ENCODE measurements at regions not wholly inside any gene's neighbourhood (a gene's known extent, or its start where the extent isn't known, plus 50 kb on each side); places are given as distances from the start of the nearest gene placed in this dataset.

GRCh38 chr3:153001210-153002078 is 160.6 kb upstream of the RAP2B start:
- no peaks in the 10 kb centered on the region for H3K27me3 ChIP-seq
- H3K9me3 ChIP-seq: no peaks in the 10 kb centered on the region
- DNase-seq: no peak
- H3K36me3 ChIP-seq: no peaks in the 10 kb centered on the region
- 45 to 70% methylated on average over 4 of the region's 4 CpGs for WGBS, 2 donors
- intact Hi-C loops (cut with DNase I): no loop called here
- H3K27ac ChIP-seq: no peak overlapping the region
- TF ChIP-seq POLR2AphosphoS5 (IDR thresholded peaks at IDR 0.05): no peak
- no peaks in the 10 kb centered on the region for H3K4me1 ChIP-seq
- H3K4me3 ChIP-seq: no peak overlapping the region

- Histone ChIP-seq H3K27ac (no peak overlapping the region), H3K9me3 (no peaks in the 10 kb centered on the region), H3K4me3 (no peak overlapping the region), H3K4me1 (no peaks in the 10 kb centered on the region), H3K27me3 (no peaks in the 10 kb centered on the region), H3K36me3 (no peaks in the 10 kb centered on the region)
- no peak for DNase-seq
- intact Hi-C loops (cut with DNase I): no loop called here
- TF ChIP-seq POLR2AphosphoS5 (IDR thresholded peaks at IDR 0.05) (no peak), CTCF (IDR thresholded peaks at IDR 0.05) (no peak), POLR2A (IDR thresholded peaks at IDR 0.05) (no peak), EP300 (IDR thresholded peaks at IDR 0.05) (no peak)
- 68 to 79% methylated on average over 2 of the region's 2 CpGs for WGBS, 2 donors
These were observed 158.6 kb upstream of the RAP2B start for GRCh38 chr3:153003441-153003840.

- TF ChIP-seq POLR2AphosphoS5 (IDR thresholded peaks at IDR 0.05): no peak
- no peak for TF ChIP-seq POLR2A (IDR thresholded peaks at IDR 0.05)
- no peak for TF ChIP-seq CTCF (IDR thresholded peaks at IDR 0.05)
- no peak for TF ChIP-seq EP300 (IDR thresholded peaks at IDR 0.05)
- H3K9me3 ChIP-seq: no peaks in the 10 kb centered on the region
- no peaks in the 10 kb centered on the region for H3K27me3 ChIP-seq
- intact Hi-C loops (cut with DNase I): no loop called here
- H3K4me3 ChIP-seq: no peak overlapping the region
- H3K36me3 ChIP-seq: no peaks in the 10 kb centered on the region
- no peak for DNase-seq
- H3K4me1 ChIP-seq: no peaks in the 10 kb centered on the region
- WGBS, 2 donors: 26 to 75% methylated on average over 1 of the region's 1 CpG
- H3K27ac ChIP-seq: no peak overlapping the region
These were observed 158.2 kb upstream of the RAP2B start for GRCh38 chr3:153003862-153004261.

- H3K27me3 ChIP-seq: no peaks in the 10 kb centered on the region
- no peak overlapping the region for H3K4me3 ChIP-seq
- no peak overlapping the region for H3K27ac ChIP-seq
- H3K36me3 ChIP-seq: no peaks in the 10 kb centered on the region
- no peak for TF ChIP-seq CTCF (IDR thresholded peaks at IDR 0.05)
- TF ChIP-seq POLR2A (IDR thresholded peaks at IDR 0.05): no peak
- no peak for TF ChIP-seq POLR2AphosphoS5 (IDR thresholded peaks at IDR 0.05)
- no peak for TF ChIP-seq EP300 (IDR thresholded peaks at IDR 0.05)
- no peaks in the 10 kb centered on the region for H3K9me3 ChIP-seq
- no peaks in the 10 kb centered on the region for H3K4me1 ChIP-seq
- no peak for DNase-seq
- 88 to 93% methylated on average over 3 of the region's 3 CpGs for WGBS, 2 donors
- intact Hi-C loops (cut with DNase I): no loop called here
These were observed 153.8 kb upstream of the RAP2B start for GRCh38 chr3:153008226-153008625.

GRCh38 chr3:153023896-153024295 is 138.1 kb upstream of the RAP2B start:
- no peak for DNase-seq
- intact Hi-C loops (cut with DNase I): loop anchor here (5.0 kb wide), 1 partner anchor 743 kb away; no protein-coding TSS in a partner anchor
- WGBS, 2 donors: 82 to 84% methylated on average over 5 of the region's 5 CpGs

More at GRCh38 chr3:153023896-153024295, 138.1 kb upstream of the RAP2B start:
- no peaks in the 10 kb centered on the region for H3K27me3 ChIP-seq
- no peak overlapping the region for H3K27ac ChIP-seq
- H3K4me3 ChIP-seq: no peak overlapping the region
- H3K36me3 ChIP-seq: no peaks in the 10 kb centered on the region
- H3K4me1 ChIP-seq: peaks cover 0 to 12% (median 9%) of the 10 kb centered on the region in 4 donors
- H3K9me3 ChIP-seq: no peaks in the 10 kb centered on the region
- TF ChIP-seq CTCF (IDR thresholded peaks at IDR 0.05): no peak
- TF ChIP-seq POLR2A (IDR thresholded peaks at IDR 0.05): no peak
- no peak for TF ChIP-seq EP300 (IDR thresholded peaks at IDR 0.05)
- no peak for TF ChIP-seq POLR2AphosphoS5 (IDR thresholded peaks at IDR 0.05)
